NCI-H1694 (cell line): ENCODE measurements at regions not wholly inside any gene's neighbourhood (a gene's known extent, or its start where the extent isn't known, plus 50 kb on each side); places are given as distances from the start of the nearest gene placed in this dataset.
"Not testable (repeated sequence)": the region's sequence is repeated elsewhere in the genome, so short reads cannot be mapped to it uniquely, and the experiment has no call there.

Experiments used
- DNase-seq: peaks from one replicate; lab custom pipeline; 2025; lab: John Stamatoyannopoulos, UW

GRCh38 chr11:101835506-101836063 is 79.2 kb upstream of the CEP126 start:
- DNase-seq: no peak

GRCh38 chr11:101830475-101830874 is 84.3 kb upstream of the CEP126 start:
- DNase-seq: not testable (repeated sequence)

- no peak for DNase-seq
Measured at GRCh38 chr11:101825531-101825930, 89.3 kb upstream of the CEP126 start.

GRCh38 chr11:101817581-101817980 is 97.2 kb upstream of the CEP126 start:
- no peak for DNase-seq

GRCh38 chr11:101816613-101817012 is 98.2 kb upstream of the CEP126 start:
- no peak for DNase-seq

- DNase-seq: no peak
Measured at GRCh38 chr11:101812546-101812945, 102.3 kb upstream of the CEP126 start.

- DNase-seq: no peak
Measured at GRCh38 chr11:101810546-101810945, 104.3 kb upstream of the CEP126 start.

GRCh38 chr11:101807531-101807930 is 107.3 kb upstream of the CEP126 start:
- no peak for DNase-seq

GRCh38 chr11:101803651-101804050 is 111.2 kb upstream of the CEP126 start:
- DNase-seq: no peak

- DNase-seq: no peak
Measured at GRCh38 chr11:101797335-101797734, 117.5 kb upstream of the CEP126 start.

- DNase-seq: no peak
Measured at GRCh38 chr11:101792814-101793213, 122.0 kb upstream of the CEP126 start.

- no peak for DNase-seq
Measured at GRCh38 chr11:101786916-101787315, 127.9 kb upstream of the CEP126 start.

GRCh38 chr11:101786421-101786820 is 128.4 kb upstream of the CEP126 start:
- DNase-seq: no peak

- DNase-seq: not testable (repeated sequence)
Measured at GRCh38 chr11:101779167-101779566, 135.6 kb upstream of the CEP126 start.

GRCh38 chr11:101777476-101777875 is 137.3 kb upstream of the CEP126 start:
- DNase-seq: no peak

GRCh38 chr11:101775033-101775432 is 139.8 kb upstream of the CEP126 start:
- no peak for DNase-seq

- no peak for DNase-seq
Measured at GRCh38 chr11:101770648-101771047, 144.2 kb upstream of the CEP126 start.

- no peak for DNase-seq
Measured at GRCh38 chr11:101765932-101766331, 148.9 kb upstream of the CEP126 start.

- DNase-seq: no peak
Measured at GRCh38 chr11:101759771-101760450, 154.9 kb upstream of the CEP126 start.

GRCh38 chr11:101757741-101758140 is 157.1 kb upstream of the CEP126 start:
- no peak for DNase-seq

- DNase-seq: no peak
Measured at GRCh38 chr11:101748572-101749344, 165.0 kb upstream of the TRPC6 start.

- DNase-seq: no peak
Measured at GRCh38 chr11:101745756-101746155, 161.9 kb upstream of the TRPC6 start.

GRCh38 chr11:101743828-101744227 is 160.0 kb upstream of the TRPC6 start:
- no peak for DNase-seq
